ENCODE measurements at regions not wholly inside any gene's neighbourhood (a gene's known extent, or its start where the extent isn't known, plus 50 kb on each side); places are given as distances from the start of the nearest gene placed in this dataset.

DNA sequence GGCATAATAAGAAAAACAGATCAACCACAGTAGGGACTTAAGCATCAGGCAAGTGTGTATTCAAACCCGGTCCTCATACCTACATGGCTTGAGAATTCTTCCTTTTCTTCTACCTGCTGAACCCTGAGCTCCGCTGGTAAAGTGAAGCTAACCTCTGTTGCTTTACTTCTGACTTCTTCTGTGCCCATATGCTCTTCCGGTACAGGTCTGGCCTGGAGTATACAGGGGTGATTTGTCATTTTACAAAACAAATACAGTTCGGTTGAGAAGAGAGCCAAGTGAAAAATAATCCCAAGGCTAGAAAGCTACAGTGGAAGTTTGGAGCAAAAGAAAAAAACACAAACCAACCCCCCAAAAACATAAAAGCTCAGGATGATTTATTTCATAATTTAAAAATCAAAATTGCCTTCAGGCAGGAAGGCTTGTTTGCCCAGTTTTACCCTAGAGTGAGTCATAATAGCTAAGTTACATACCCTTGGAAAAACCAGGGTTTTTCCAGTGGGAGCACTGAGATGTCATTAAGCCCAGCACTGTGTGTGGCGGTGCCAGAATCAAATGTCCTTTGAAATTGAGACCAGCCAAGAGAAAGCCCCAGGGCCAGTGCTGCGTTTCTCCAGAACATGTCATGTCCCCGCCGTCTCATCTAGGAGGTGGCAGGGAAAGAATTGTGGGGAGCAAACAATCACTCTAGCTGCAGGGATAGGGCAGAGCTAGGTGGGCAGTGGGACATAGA is 305.5 kb upstream of the ISX start:
- ChIA-PET POLR2A (no interaction called here), CTCF (no interaction called here)
- Histone ChIP-seq H3K9ac (replicated peaks; ENCODE audit: extremely low read depth, insufficient read depth, low read length) (no peak overlapping the region), H3K9me3 (replicated peaks; ENCODE audit: control insufficient read depth, insufficient read depth, low read length) (peaks cover 11% of the 10 kb centered on the region), H3K4me1 (ENCODE audit: control insufficient read depth, extremely low read depth, insufficient read depth, low read length) (no peaks in the 10 kb centered on the region), H3K79me2 (ENCODE audit: control insufficient read depth, insufficient read depth, low read length) (no peaks in the 10 kb centered on the region), H3K9me1 (replicated peaks; ENCODE audit: control insufficient read depth, extremely low read depth, insufficient read depth, low read length) (no peaks in the 10 kb centered on the region), H3K36me3 (ENCODE audit: control insufficient read depth in 2 of 2, extremely low read depth in 1 of 2, insufficient read depth in 2 of 2, low read length in 2 of 2) (no peaks in the 10 kb centered on the region), H3K27me3 (ENCODE audit: control insufficient read depth in 2 of 2, insufficient read depth in 2 of 2, low read length in 2 of 2) (no peaks in the 10 kb centered on the region), H2AFZ (ENCODE audit: low read depth, low read length) (no peak overlapping the region), H4K20me1 (replicated peaks; ENCODE audit: control insufficient read depth, extremely low read depth, insufficient read depth, low read length) (no peaks in the 10 kb centered on the region), H3K27ac (ENCODE audit: insufficient read depth, low read depth, low read length) (no peak overlapping the region), H3K4me3 (replicated peaks in 1 of 3; ENCODE audit: insufficient read depth in 1 of 3, low read depth in 1 of 3, low read length in 3 of 3) (no peak overlapping the region), H3K4me2 (ENCODE audit: insufficient read depth, low read length) (no peak overlapping the region)
- TF ChIP-seq MAX (IDR thresholded peaks at IDR 0.05; ENCODE audit: insufficient read depth, insufficient read length) (no peak), POLR2AphosphoS5 (IDR thresholded peaks at IDR 0.05; ENCODE audit: insufficient read depth, low read depth, low read length) (no peak), MYC (IDR thresholded peaks at IDR 0.05; ENCODE audit: low read depth, low read length) (no peak), GATA2 (IDR thresholded peaks at IDR 0.05; ENCODE audit: insufficient read depth, insufficient read length, low read depth, low read length) (no peak), FOS (IDR thresholded peaks at IDR 0.05; ENCODE audit: borderline replicate concordance, insufficient read depth, low read length) (no peak), EZH2 (IDR thresholded peaks at IDR 0.05; ENCODE audit: borderline replicate concordance, low read depth, low read length, severe bottlenecking) (no peak), POLR2A (IDR thresholded peaks at IDR 0.05; ENCODE audit: low read depth, low read length) (no peak), JUN (IDR thresholded peaks at IDR 0.05; ENCODE audit: borderline replicate concordance, insufficient read depth, insufficient read length, low read depth) (no peak)
- TF ChIP-seq, protein P1, sequence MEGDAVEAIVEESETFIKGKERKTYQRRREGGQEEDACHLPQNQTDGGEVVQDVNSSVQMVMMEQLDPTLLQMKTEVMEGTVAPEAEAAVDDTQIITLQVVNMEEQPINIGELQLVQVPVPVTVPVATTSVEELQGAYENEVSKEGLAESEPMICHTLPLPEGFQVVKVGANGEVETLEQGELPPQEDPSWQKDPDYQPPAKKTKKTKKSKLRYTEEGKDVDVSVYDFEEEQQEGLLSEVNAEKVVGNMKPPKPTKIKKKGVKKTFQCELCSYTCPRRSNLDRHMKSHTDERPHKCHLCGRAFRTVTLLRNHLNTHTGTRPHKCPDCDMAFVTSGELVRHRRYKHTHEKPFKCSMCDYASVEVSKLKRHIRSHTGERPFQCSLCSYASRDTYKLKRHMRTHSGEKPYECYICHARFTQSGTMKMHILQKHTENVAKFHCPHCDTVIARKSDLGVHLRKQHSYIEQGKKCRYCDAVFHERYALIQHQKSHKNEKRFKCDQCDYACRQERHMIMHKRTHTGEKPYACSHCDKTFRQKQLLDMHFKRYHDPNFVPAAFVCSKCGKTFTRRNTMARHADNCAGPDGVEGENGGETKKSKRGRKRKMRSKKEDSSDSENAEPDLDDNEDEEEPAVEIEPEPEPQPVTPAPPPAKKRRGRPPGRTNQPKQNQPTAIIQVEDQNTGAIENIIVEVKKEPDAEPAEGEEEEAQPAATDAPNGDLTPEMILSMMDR (IDR thresholded peaks at IDR 0.05; ENCODE audit: extremely low read depth in 1 of 2, insufficient read depth in 1 of 2, low read depth in 1 of 2, low read length in 2 of 2): no peak
- intact Hi-C loops (cut with micrococcal nuclease) (no loop called here), dilution Hi-C loops (cut with MboI; ENCODE audit: extremely low pct_ligation_motif_present, low sequenced_read_pairs) (no loop called here)
- no TSS peak for BruUV-seq (replicated peaks)
- DNase-seq (ENCODE audit: low read depth, low spot score): no peak
- no peak for FAIRE-seq

Data from endothelial cell of umbilical vein (primary cell).